ENCODE measurements at regions not wholly inside any gene's neighbourhood (a gene's known extent, or its start where the extent isn't known, plus 50 kb on each side); places are given as distances from the start of the nearest gene placed in this dataset.

- no peaks in the 10 kb centered on the region for H3K36me3 ChIP-seq
- no peaks in the 10 kb centered on the region for H3K4me1 ChIP-seq
- intact Hi-C loops (cut with DNase I; ENCODE audit: low total_unique reads) = no loop called here
- H3K27me3 ChIP-seq = peaks cover 0 to 5% of the 10 kb centered on the region in 2 donors
- H3K9me3 ChIP-seq = no peaks in the 10 kb centered on the region
- no peak for DNase-seq
- H3K4me3 ChIP-seq = no peak overlapping the region
- TF ChIP-seq POLR2A (IDR thresholded peaks at IDR 0.05) (no peak), CTCF (IDR thresholded peaks at IDR 0.05) (no peak)
- H3K27ac ChIP-seq = no peak overlapping the region
These were observed 97.7 kb downstream of the CBLN1 start for GRCh38 chr16:49183911-49184310.

GRCh38 chr16:49181791-49182518 lies 99.7 kb downstream of the CBLN1 start:
- Histone ChIP-seq H3K27me3 (peaks cover 0 to under 1% of the 10 kb centered on the region in 2 donors), H3K4me3 (no peak overlapping the region), H3K4me1 (no peaks in the 10 kb centered on the region), H3K27ac (no peak overlapping the region), H3K9me3 (no peaks in the 10 kb centered on the region), H3K36me3 (no peaks in the 10 kb centered on the region)
- intact Hi-C loops (cut with DNase I; ENCODE audit: low total_unique reads) = no loop called here
- TF ChIP-seq CTCF (IDR thresholded peaks at IDR 0.05) (no peak), POLR2A (IDR thresholded peaks at IDR 0.05) (no peak)
- DNase-seq = no peak

GRCh38 chr16:49179714-49180330 lies 101.8 kb downstream of the CBLN1 start:
- H3K27ac ChIP-seq = no peak overlapping the region
- intact Hi-C loops (cut with DNase I; ENCODE audit: low total_unique reads) = no loop called here
- no peak overlapping the region for H3K4me3 ChIP-seq
- no peaks in the 10 kb centered on the region for H3K27me3 ChIP-seq
- no peak for DNase-seq
- no peak for TF ChIP-seq CTCF (IDR thresholded peaks at IDR 0.05)
- no peak for TF ChIP-seq POLR2A (IDR thresholded peaks at IDR 0.05)
- H3K36me3 ChIP-seq = no peaks in the 10 kb centered on the region
- no peaks in the 10 kb centered on the region for H3K4me1 ChIP-seq
- H3K9me3 ChIP-seq = no peaks in the 10 kb centered on the region

GRCh38 chr16:49168126-49168525 lies 113.5 kb downstream of the CBLN1 start:
- H3K9me3 ChIP-seq = no peaks in the 10 kb centered on the region
- TF ChIP-seq POLR2A (IDR thresholded peaks at IDR 0.05) (no peak), CTCF (IDR thresholded peaks at IDR 0.05) (no peak)
- H3K27me3 ChIP-seq = no peaks in the 10 kb centered on the region
- no peak overlapping the region for H3K4me3 ChIP-seq
- H3K27ac ChIP-seq = no peak overlapping the region
- DNase-seq = no peak
- no peaks in the 10 kb centered on the region for H3K36me3 ChIP-seq
- intact Hi-C loops (cut with DNase I; ENCODE audit: low total_unique reads) = no loop called here
- H3K4me1 ChIP-seq = no peaks in the 10 kb centered on the region

GRCh38 chr16:49165025-49165424 lies 116.6 kb downstream of the CBLN1 start:
- no peak for DNase-seq
- no peak overlapping the region for H3K4me3 ChIP-seq
- H3K27me3 ChIP-seq = no peaks in the 10 kb centered on the region
- no peaks in the 10 kb centered on the region for H3K9me3 ChIP-seq
- no peaks in the 10 kb centered on the region for H3K4me1 ChIP-seq
- intact Hi-C loops (cut with DNase I; ENCODE audit: low total_unique reads) = no loop called here
- H3K36me3 ChIP-seq = no peaks in the 10 kb centered on the region
- H3K27ac ChIP-seq = no peak overlapping the region
- no peak for TF ChIP-seq CTCF (IDR thresholded peaks at IDR 0.05)
- no peak for TF ChIP-seq POLR2A (IDR thresholded peaks at IDR 0.05)

Data from uterus (tissue), 3 donors.